DND-41 (cell line): ENCODE measurements at regions not wholly inside any gene's neighbourhood (a gene's known extent, or its start where the extent isn't known, plus 50 kb on each side); places are given as distances from the start of the nearest gene placed in this dataset.

Source experiments
- EZH2 ChIP-seq: IDR thresholded peaks from 3 replicates; pipeline ENCODE4 v1.6.1; 2012; ENCODE audit warnings: borderline replicate concordance, low read depth, mild to moderate bottlenecking, moderate library complexity, low read length, inconsistent platforms; ENCODE audit not compliant: severe bottlenecking
- TF ChIP-seq, protein P1 (sequence below): IDR thresholded peaks from 2 replicates; pipeline ENCODE4 v1.5.1; 2012; ENCODE audit warnings: borderline replicate concordance, low read length, moderate library complexity, mild to moderate bottlenecking; ENCODE audit not compliant: poor library complexity, severe bottlenecking; ENCODE audit errors: extremely low read depth

- no peak for TF ChIP-seq EZH2
- TF ChIP-seq, protein P1, sequence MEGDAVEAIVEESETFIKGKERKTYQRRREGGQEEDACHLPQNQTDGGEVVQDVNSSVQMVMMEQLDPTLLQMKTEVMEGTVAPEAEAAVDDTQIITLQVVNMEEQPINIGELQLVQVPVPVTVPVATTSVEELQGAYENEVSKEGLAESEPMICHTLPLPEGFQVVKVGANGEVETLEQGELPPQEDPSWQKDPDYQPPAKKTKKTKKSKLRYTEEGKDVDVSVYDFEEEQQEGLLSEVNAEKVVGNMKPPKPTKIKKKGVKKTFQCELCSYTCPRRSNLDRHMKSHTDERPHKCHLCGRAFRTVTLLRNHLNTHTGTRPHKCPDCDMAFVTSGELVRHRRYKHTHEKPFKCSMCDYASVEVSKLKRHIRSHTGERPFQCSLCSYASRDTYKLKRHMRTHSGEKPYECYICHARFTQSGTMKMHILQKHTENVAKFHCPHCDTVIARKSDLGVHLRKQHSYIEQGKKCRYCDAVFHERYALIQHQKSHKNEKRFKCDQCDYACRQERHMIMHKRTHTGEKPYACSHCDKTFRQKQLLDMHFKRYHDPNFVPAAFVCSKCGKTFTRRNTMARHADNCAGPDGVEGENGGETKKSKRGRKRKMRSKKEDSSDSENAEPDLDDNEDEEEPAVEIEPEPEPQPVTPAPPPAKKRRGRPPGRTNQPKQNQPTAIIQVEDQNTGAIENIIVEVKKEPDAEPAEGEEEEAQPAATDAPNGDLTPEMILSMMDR, result no peak
Measured at GRCh38 chr15:39493424-39494067, 87.3 kb upstream of the THBS1 start.
